Nephron (organoid): ENCODE measurements at regions not wholly inside any gene's neighbourhood (a gene's known extent, or its start where the extent isn't known, plus 50 kb on each side); places are given as distances from the start of the nearest gene placed in this dataset.

Experiments used
- H3K27ac Mint-ChIP-seq, 3 experiments: 2 replicates each; pipeline ENCODE4 v1.8.0; 2020; ENCODE audit warnings: mixed read lengths in 3 of 3, mild to moderate bottlenecking in 2 of 3, moderate library complexity in 1 of 3
- H3K27me3 Mint-ChIP-seq: 2 replicates; pipeline ENCODE4 v1.8.0; 2021; ENCODE audit warnings: low read depth, mild to moderate bottlenecking, moderate library complexity, mixed read lengths
- H3K36me3 Mint-ChIP-seq: 2 replicates; pipeline ENCODE4 v1.8.0; 2020; ENCODE audit warnings: low read depth, mixed read lengths
- H3K4me1 Mint-ChIP-seq: 2 replicates; pipeline ENCODE4 v1.8.0; 2020; ENCODE audit warnings: mixed read lengths
- H3K4me3 Mint-ChIP-seq, 3 experiments: 2 replicates each; pipeline ENCODE4 v1.8.0; 2020; ENCODE audit warnings: mild to moderate bottlenecking in 3 of 3, mixed read lengths in 3 of 3, moderate library complexity in 2 of 3
- H3K9me3 Mint-ChIP-seq: 2 replicates; pipeline ENCODE4 v1.8.0; 2020; ENCODE audit warnings: mixed read lengths
- TF ChIP-seq, protein P1 (sequence below), 3 experiments: fragments of 200-600 bp; sonication (generic); IDR thresholded peaks; one replicate each; pipeline ENCODE4 v1.5.0; 2021; ENCODE audit warnings: antibody characterized with exemption in 3 of 3; ENCODE audit not compliant: unreplicated experiment in 3 of 3

DNA sequence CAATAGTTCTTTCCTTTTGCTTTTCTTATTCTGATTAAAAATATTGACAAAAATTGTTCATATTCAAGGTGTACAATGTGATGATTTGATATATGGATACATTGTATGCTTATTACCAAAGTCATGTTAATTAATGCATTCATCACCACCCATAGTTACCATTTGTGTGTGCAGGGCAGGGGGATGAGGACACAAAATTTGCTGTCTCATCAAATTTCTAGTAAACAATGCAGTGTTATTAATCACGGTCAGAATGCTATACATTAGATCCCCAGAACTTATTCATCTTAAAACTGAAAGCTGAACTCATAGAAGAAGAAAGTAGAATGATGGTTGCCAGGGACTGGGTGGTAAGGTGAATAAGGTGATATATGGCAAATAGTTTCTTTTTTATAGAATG is 303.7 kb upstream of the SLC24A2 start:
- H3K4me1 Mint-ChIP-seq: peaks cover 3% of the 10 kb centered on the region
- H3K27ac Mint-ChIP-seq: no peak overlapping the region
- H3K27me3 Mint-ChIP-seq: peaks cover 4% of the 10 kb centered on the region
- TF ChIP-seq, protein P1, sequence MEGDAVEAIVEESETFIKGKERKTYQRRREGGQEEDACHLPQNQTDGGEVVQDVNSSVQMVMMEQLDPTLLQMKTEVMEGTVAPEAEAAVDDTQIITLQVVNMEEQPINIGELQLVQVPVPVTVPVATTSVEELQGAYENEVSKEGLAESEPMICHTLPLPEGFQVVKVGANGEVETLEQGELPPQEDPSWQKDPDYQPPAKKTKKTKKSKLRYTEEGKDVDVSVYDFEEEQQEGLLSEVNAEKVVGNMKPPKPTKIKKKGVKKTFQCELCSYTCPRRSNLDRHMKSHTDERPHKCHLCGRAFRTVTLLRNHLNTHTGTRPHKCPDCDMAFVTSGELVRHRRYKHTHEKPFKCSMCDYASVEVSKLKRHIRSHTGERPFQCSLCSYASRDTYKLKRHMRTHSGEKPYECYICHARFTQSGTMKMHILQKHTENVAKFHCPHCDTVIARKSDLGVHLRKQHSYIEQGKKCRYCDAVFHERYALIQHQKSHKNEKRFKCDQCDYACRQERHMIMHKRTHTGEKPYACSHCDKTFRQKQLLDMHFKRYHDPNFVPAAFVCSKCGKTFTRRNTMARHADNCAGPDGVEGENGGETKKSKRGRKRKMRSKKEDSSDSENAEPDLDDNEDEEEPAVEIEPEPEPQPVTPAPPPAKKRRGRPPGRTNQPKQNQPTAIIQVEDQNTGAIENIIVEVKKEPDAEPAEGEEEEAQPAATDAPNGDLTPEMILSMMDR (IDR thresholded peaks at IDR 0.05; ENCODE audit: unreplicated experiment in 3 of 3): no peak
- H3K9me3 Mint-ChIP-seq: peaks cover 27% of the 10 kb centered on the region
- H3K4me3 Mint-ChIP-seq: no peak overlapping the region
- no peaks in the 10 kb centered on the region for H3K36me3 Mint-ChIP-seq

DNA sequence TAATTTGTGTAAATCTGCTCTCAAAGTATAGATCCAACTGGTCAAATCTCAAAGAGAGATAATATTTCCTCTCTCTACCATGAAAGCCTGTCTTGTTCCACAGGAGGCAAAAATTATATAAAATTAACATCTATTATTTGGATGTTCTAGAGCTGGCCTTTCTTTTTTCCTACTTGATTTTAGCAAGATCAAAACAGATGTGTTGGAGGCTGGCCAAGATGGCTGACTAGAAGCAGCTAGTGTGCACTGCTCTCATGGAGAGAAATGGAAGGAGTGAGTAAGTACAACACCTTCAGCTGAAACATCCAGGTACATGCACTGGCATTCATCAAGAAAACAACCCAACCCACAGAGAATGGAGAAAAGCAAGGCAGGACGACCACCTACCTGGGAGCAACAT is 298.6 kb upstream of the SLC24A2 start:
- Mint-ChIP-seq H3K4me3 (no peak overlapping the region), H3K4me1 (peaks cover 4% of the 10 kb centered on the region), H3K27ac (no peak overlapping the region), H3K36me3 (no peaks in the 10 kb centered on the region), H3K9me3 (peaks cover 22% of the 10 kb centered on the region), H3K27me3 (peaks cover 8% of the 10 kb centered on the region)
- TF ChIP-seq, protein P1 (IDR thresholded peaks at IDR 0.05; ENCODE audit: unreplicated experiment in 3 of 3): no peak

DNA sequence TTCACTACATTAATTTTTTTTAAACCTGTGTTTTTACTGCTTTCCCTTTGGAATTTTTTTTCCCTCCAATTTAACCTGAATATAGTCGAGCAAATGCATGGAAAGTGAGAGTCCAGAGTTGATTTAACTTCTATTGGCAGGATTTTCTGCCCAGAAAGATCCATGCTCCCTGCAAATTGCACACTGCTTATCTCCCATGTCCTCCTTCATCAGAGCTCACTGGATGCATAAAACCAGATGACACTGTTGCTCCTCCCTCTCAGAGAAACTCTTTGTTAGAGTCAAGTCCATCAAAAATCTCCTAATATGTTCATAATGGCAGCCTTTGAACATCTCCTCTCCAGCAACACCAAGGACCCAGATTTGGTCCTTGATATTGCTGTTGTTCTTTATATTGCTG is 297.0 kb upstream of the SLC24A2 start:
- Mint-ChIP-seq H3K27ac (no peak overlapping the region), H3K36me3 (no peaks in the 10 kb centered on the region), H3K4me3 (no peak overlapping the region), H3K4me1 (peaks cover 4% of the 10 kb centered on the region), H3K9me3 (peaks cover 12% of the 10 kb centered on the region), H3K27me3 (peaks cover 4% of the 10 kb centered on the region)
- TF ChIP-seq, protein P1 (IDR thresholded peaks at IDR 0.05; ENCODE audit: unreplicated experiment in 3 of 3): no peak

DNA sequence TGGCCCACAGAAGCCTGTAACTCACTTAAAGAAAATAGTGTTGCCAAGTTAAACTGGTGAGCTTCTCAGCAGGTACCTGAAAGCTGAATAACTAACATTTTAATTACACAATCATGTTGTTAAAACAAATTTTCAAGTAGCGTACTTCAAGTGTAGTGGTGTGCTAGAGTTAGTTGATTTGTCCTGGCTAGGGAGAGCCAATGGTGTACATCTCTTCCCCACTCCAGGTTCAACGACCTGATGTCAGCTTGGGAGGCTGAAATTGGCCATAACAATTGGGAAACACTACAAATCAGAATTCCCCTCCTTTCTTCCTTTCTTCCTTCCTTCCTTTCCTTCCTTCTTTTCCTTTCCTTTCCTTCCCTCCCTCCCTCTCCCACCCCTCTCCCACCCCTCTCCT is 295.3 kb upstream of the SLC24A2 start:
- TF ChIP-seq, protein P1 (IDR thresholded peaks at IDR 0.05; ENCODE audit: unreplicated experiment in 3 of 3): no peak
- Mint-ChIP-seq H3K36me3 (no peaks in the 10 kb centered on the region), H3K27me3 (peaks cover 4% of the 10 kb centered on the region), H3K4me1 (peaks cover 11% of the 10 kb centered on the region), H3K4me3 (no peak overlapping the region), H3K9me3 (peaks cover 9% of the 10 kb centered on the region), H3K27ac (no peak overlapping the region)

DNA sequence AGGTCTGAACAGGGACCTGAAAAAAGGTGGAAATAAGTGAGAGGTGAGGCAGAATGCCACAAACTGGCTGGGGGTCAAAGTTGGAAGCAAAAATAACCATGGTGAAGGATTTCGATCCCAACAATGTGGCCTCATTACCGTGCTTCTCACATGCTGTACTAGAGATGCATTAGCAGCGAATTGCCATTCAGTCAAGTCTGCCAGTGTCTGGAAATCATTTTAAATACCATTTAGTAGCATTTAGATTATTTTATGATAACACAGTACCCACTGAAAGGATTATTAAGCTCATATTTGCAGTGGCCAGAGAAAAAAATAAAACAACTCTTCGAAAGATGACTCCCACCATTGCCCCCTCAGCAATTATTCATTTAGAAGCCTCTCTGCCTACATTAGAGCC is 294.6 kb upstream of the SLC24A2 start:
- Mint-ChIP-seq H3K36me3 (no peaks in the 10 kb centered on the region), H3K27me3 (peaks cover 8% of the 10 kb centered on the region), H3K4me3 (no peak overlapping the region), H3K9me3 (peaks cover 9% of the 10 kb centered on the region), H3K4me1 (peaks cover 18% of the 10 kb centered on the region), H3K27ac (no peak overlapping the region)
- TF ChIP-seq, protein P1 (IDR thresholded peaks at IDR 0.05; ENCODE audit: unreplicated experiment in 3 of 3): no peak

DNA sequence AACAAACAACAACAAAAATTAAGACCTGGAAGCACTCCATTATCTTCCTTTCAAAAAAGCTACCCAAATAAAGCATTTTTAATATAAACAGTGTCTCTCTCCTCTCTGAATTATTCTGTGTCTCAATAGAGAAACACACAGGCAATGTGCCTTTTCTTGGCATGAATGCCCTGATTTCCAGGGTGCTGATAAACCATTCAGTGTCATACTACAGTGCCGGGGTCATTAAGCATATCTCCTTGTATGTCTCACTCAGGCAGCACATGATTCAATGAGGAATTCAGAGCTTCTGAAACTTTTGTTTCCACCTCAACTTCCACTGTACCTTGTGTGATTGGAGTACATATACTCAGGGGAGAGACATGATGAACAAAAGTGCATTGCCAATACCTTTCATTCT is 294.0 kb upstream of the SLC24A2 start:
- H3K4me3 Mint-ChIP-seq: no peak overlapping the region
- H3K36me3 Mint-ChIP-seq: no peaks in the 10 kb centered on the region
- peaks cover 9% of the 10 kb centered on the region for H3K27me3 Mint-ChIP-seq
- no peak overlapping the region for H3K27ac Mint-ChIP-seq
- TF ChIP-seq, protein P1 (IDR thresholded peaks at IDR 0.05; ENCODE audit: unreplicated experiment in 3 of 3): no peak
- H3K4me1 Mint-ChIP-seq: peaks cover 20% of the 10 kb centered on the region
- peaks cover 9% of the 10 kb centered on the region for H3K9me3 Mint-ChIP-seq
